NCI-H524 treated with DMSO at 0.1 percent for 48 hours (cell line): ENCODE measurements at regions not wholly inside any gene's neighbourhood (a gene's known extent, or its start where the extent isn't known, plus 50 kb on each side); places are given as distances from the start of the nearest gene placed in this dataset.
"Not testable (repeated sequence)": the region's sequence is repeated elsewhere in the genome, so short reads cannot be mapped to it uniquely, and the experiment has no call there.

ENCODE experiments used
- DNase-seq: peaks from one replicate; lab custom pipeline; 2025; lab: John Stamatoyannopoulos, UW

GRCh38 chr4:147160908-147161513 is 215.3 kb upstream of the TTC29 start:
- DNase-seq: peak; percentile 18

- no peak for DNase-seq
Observed at GRCh38 chr4:147163311-147163710, 217.6 kb upstream of the TTC29 start.

GRCh38 chr4:147168200-147168599 is 222.5 kb upstream of the TTC29 start:
- DNase-seq: not testable (repeated sequence)

- DNase-seq: no peak
Observed at GRCh38 chr4:147173322-147173721, 227.7 kb upstream of the TTC29 start.

- DNase-seq: no peak
Observed at GRCh38 chr4:147173797-147174432, 228.3 kb upstream of the TTC29 start.

- DNase-seq: no peak
Observed at GRCh38 chr4:147174591-147174990, 228.9 kb upstream of the TTC29 start.

- no peak for DNase-seq
Observed at GRCh38 chr4:147175460-147176025, 229.9 kb upstream of the TTC29 start.

- no peak for DNase-seq
Observed at GRCh38 chr4:147182041-147182440, 236.4 kb upstream of the TTC29 start.

- no peak for DNase-seq
Observed at GRCh38 chr4:147192679-147193078, 247.0 kb upstream of the TTC29 start.

GRCh38 chr4:147194114-147194513 is 248.4 kb upstream of the TTC29 start:
- DNase-seq: no peak

- DNase-seq: no peak
Observed at GRCh38 chr4:147194604-147195003, 248.9 kb upstream of the TTC29 start.

GRCh38 chr4:147195386-147195785 is 249.7 kb upstream of the TTC29 start:
- no peak for DNase-seq

- no peak for DNase-seq
Observed at GRCh38 chr4:147198411-147199051, 252.9 kb upstream of the TTC29 start.

- DNase-seq: no peak
Observed at GRCh38 chr4:147201016-147201415, 255.4 kb upstream of the TTC29 start.

- DNase-seq: no peak
Observed at GRCh38 chr4:147206807-147207206, 261.1 kb upstream of the TTC29 start.

- no peak for DNase-seq
Observed at GRCh38 chr4:147207911-147208310, 262.2 kb upstream of the TTC29 start.

- no peak for DNase-seq
Observed at GRCh38 chr4:147217655-147218054, 263.2 kb upstream of the EDNRA start.

GRCh38 chr4:147219145-147219544 is 261.8 kb upstream of the EDNRA start:
- no peak for DNase-seq

- DNase-seq: no peak
Observed at GRCh38 chr4:147220833-147221232, 260.1 kb upstream of the EDNRA start.

GRCh38 chr4:147222906-147223305 is 258.0 kb upstream of the EDNRA start:
- no peak for DNase-seq

- no peak for DNase-seq
Observed at GRCh38 chr4:147223576-147223975, 257.3 kb upstream of the EDNRA start.

GRCh38 chr4:147236806-147237205 is 244.1 kb upstream of the EDNRA start:
- no peak for DNase-seq

GRCh38 chr4:147244786-147245185 is 236.1 kb upstream of the EDNRA start:
- DNase-seq: no peak
